ENCODE measurements at regions not wholly inside any gene's neighbourhood (a gene's known extent, or its start where the extent isn't known, plus 50 kb on each side); places are given as distances from the start of the nearest gene placed in this dataset.
A peak's percentile ranks its signal among the peaks of the same experiment; 100 is the strongest.

- Mint-ChIP-seq H3K4me1 (peaks cover 16% of the 10 kb centered on the region), H3K36me3 (no peaks in the 10 kb centered on the region), H3K4me3 (no peak overlapping the region), H3K27me3 (ENCODE audit: low read depth in 3 of 3) (peaks cover 0 to 2% (median 0%) of the 10 kb centered on the region in 3 donors), H3K27ac (no peak overlapping the region), H3K9me3 (no peaks in the 10 kb centered on the region)
- Histone ChIP-seq H3K4me2 (replicated peaks; ENCODE audit: extremely low read depth, low read length, poor library complexity, severe bottlenecking) (no peak overlapping the region), H3K4me3 (replicated peaks in 1 of 3; ENCODE audit: low read depth in 2 of 3, low read length in 3 of 3) (no peak overlapping the region), H2AFZ (ENCODE audit: insufficient read depth, low read depth, low read length, poor library complexity, severe bottlenecking) (no peak overlapping the region), H3K9me3 (replicated peaks in 1 of 2; ENCODE audit: control insufficient read depth in 1 of 2, insufficient read depth in 1 of 2, low read length in 2 of 2) (no peaks in the 10 kb centered on the region), H3K4me1 (ENCODE audit: control insufficient read depth in 1 of 2, insufficient read depth in 2 of 2, low read length in 2 of 2) (peaks cover 0 to 10% of the 10 kb centered on the region in 2 donors), H3K36me3 (replicated peaks in 1 of 2; ENCODE audit: control insufficient read depth in 1 of 2, insufficient read depth in 2 of 2, low read length in 2 of 2) (no peaks in the 10 kb centered on the region), H3K79me2 (ENCODE audit: insufficient read depth, low read length) (no peaks in the 10 kb centered on the region), H3K27me3 (ENCODE audit: control insufficient read depth in 2 of 2, insufficient read depth in 2 of 2, low read length in 2 of 2) (no peaks in the 10 kb centered on the region), H4K20me1 (ENCODE audit: insufficient read depth, low read length) (no peaks in the 10 kb centered on the region), H3K27ac (ENCODE audit: low read depth in 1 of 2, low read length in 2 of 2) (no peak overlapping the region), H3K9ac (ENCODE audit: insufficient read depth, low read length, poor library complexity, severe bottlenecking) (no peak overlapping the region)
- TF ChIP-seq CTCF (IDR thresholded peaks at IDR 0.05): no peak
- no CpG with 5 or more reads among the region's 3 CpGs for WGBS (ENCODE audit: insufficient coverage)
- DNase-seq: no peak
- intact Hi-C loops (cut with micrococcal nuclease): no loop called here
Observed at GRCh38 chr12:89286501-89286900, 65.8 kb downstream of the DUSP6 start.

GRCh38 chr12:89281539-89281867 is 70.8 kb downstream of the DUSP6 start:
- Mint-ChIP-seq H3K27ac (peak overlapping the region in 6 of 7 donors; percentile 68 to 93 (median 80)), H3K9me3 (peaks cover 0 to 4% (median 0%) of the 10 kb centered on the region in 7 donors), H3K27me3 (ENCODE audit: low read depth in 3 of 3) (no peaks in the 10 kb centered on the region), H3K36me3 (peaks cover 0 to 2% of the 10 kb centered on the region in 2 donors), H3K4me3 (no peak overlapping the region), H3K4me1 (peaks cover 27% of the 10 kb centered on the region)
- Histone ChIP-seq H2AFZ (ENCODE audit: insufficient read depth, low read depth, low read length, poor library complexity, severe bottlenecking) (peak overlapping the region; percentile 49), H4K20me1 (ENCODE audit: insufficient read depth, low read length) (no peaks in the 10 kb centered on the region), H3K9ac (ENCODE audit: insufficient read depth, low read length, poor library complexity, severe bottlenecking) (no peak overlapping the region), H3K79me2 (ENCODE audit: insufficient read depth, low read length) (no peaks in the 10 kb centered on the region), H3K9me3 (replicated peaks in 1 of 2; ENCODE audit: control insufficient read depth in 1 of 2, insufficient read depth in 1 of 2, low read length in 2 of 2) (no peaks in the 10 kb centered on the region), H3K36me3 (replicated peaks in 1 of 2; ENCODE audit: control insufficient read depth in 1 of 2, insufficient read depth in 2 of 2, low read length in 2 of 2) (no peaks in the 10 kb centered on the region), H3K27me3 (ENCODE audit: control insufficient read depth in 2 of 2, insufficient read depth in 2 of 2, low read length in 2 of 2) (no peaks in the 10 kb centered on the region), H3K27ac (ENCODE audit: low read depth in 1 of 2, low read length in 2 of 2) (peak overlapping the region; percentile 50 to 78), H3K4me1 (ENCODE audit: control insufficient read depth in 1 of 2, insufficient read depth in 2 of 2, low read length in 2 of 2) (peaks cover 13 to 18% of the 10 kb centered on the region in 2 donors), H3K4me2 (replicated peaks; ENCODE audit: extremely low read depth, low read length, poor library complexity, severe bottlenecking) (no peak overlapping the region), H3K4me3 (replicated peaks in 1 of 3; ENCODE audit: low read depth in 2 of 3, low read length in 3 of 3) (peak overlapping the region in 2 of 3 experiments; percentile 4 to 33)
- DNase-seq: no peak
- no CpG with 5 or more reads among the region's 4 CpGs for WGBS (ENCODE audit: insufficient coverage)
- no peak for TF ChIP-seq CTCF (IDR thresholded peaks at IDR 0.05)
- intact Hi-C loops (cut with micrococcal nuclease): no loop called here

Measured in CD14-positive monocyte (primary cell).